ELR (cell line): ENCODE measurements at regions not wholly inside any gene's neighbourhood (a gene's known extent, or its start where the extent isn't known, plus 50 kb on each side); places are given as distances from the start of the nearest gene placed in this dataset.

ENCODE experiments used
- DNase-seq: peaks from one replicate; pipeline ENCODE4 v3.0.0-alpha.2; 2015; ENCODE audit warnings: low read depth

GRCh38 chr22:22420580-22420979 lies 88.0 kb downstream of the ZNF280B start:
- no peak for DNase-seq

- no peak for DNase-seq
Measured at GRCh38 chr22:22421392-22421791, 87.2 kb downstream of the ZNF280B start.

- DNase-seq = peak; percentile 67
Measured at GRCh38 chr22:22422629-22423112, 85.9 kb downstream of the ZNF280B start.

GRCh38 chr22:22423681-22424080 lies 84.9 kb downstream of the ZNF280B start:
- no peak for DNase-seq

GRCh38 chr22:22424210-22424800 lies 84.2 kb downstream of the ZNF280B start:
- DNase-seq = no peak

GRCh38 chr22:22424956-22425355 lies 83.6 kb downstream of the ZNF280B start:
- DNase-seq = no peak

GRCh38 chr22:22425356-22425755 lies 83.2 kb downstream of the ZNF280B start:
- no peak for DNase-seq

- DNase-seq = no peak
Measured at GRCh38 chr22:22425783-22426624, 82.5 kb downstream of the ZNF280B start.

GRCh38 chr22:22427542-22428065 lies 80.9 kb downstream of the ZNF280B start:
- DNase-seq = no peak

GRCh38 chr22:22428222-22429098 lies 80.1 kb downstream of the ZNF280B start:
- DNase-seq = no peak

- DNase-seq = no peak
Measured at GRCh38 chr22:22429369-22430108, 79.0 kb downstream of the ZNF280B start.

- DNase-seq = no peak
Measured at GRCh38 chr22:22430111-22430820, 78.3 kb downstream of the ZNF280B start.

- DNase-seq = peak; percentile 65
Measured at GRCh38 chr22:22431271-22432220, 77.0 kb downstream of the ZNF280B start.

GRCh38 chr22:22432479-22432878 lies 76.1 kb downstream of the ZNF280B start:
- no peak for DNase-seq

- no peak for DNase-seq
Measured at GRCh38 chr22:22432937-22433336, 75.6 kb downstream of the ZNF280B start.

GRCh38 chr22:22433770-22434169 lies 74.8 kb downstream of the ZNF280B start:
- DNase-seq = no peak
